ENCODE measurements at regions not wholly inside any gene's neighbourhood (a gene's known extent, or its start where the extent isn't known, plus 50 kb on each side); places are given as distances from the start of the nearest gene placed in this dataset.

GRCh38 chr11:116376054-116376453, 396.7 kb downstream of the BUD13 start:
- H3K4me3 ChIP-seq (ENCODE audit: control insufficient read depth, low read depth, low read length), result no peak overlapping the region
- DNase-seq (ENCODE audit: low read depth), result no peak
- no peak for TF ChIP-seq CTCF (conservative IDR thresholded peaks at IDR 0.05; ENCODE audit: control insufficient read depth, insufficient read depth, low read depth, low read length)

- H3K4me3 ChIP-seq (ENCODE audit: control insufficient read depth, low read depth, low read length), result no peak overlapping the region
- DNase-seq (ENCODE audit: low read depth), result no peak
- TF ChIP-seq CTCF (conservative IDR thresholded peaks at IDR 0.05; ENCODE audit: control insufficient read depth, insufficient read depth, low read depth, low read length), result no peak
These were observed 397.6 kb downstream of the BUD13 start for GRCh38 chr11:116375221-116375620.

- no peak for TF ChIP-seq CTCF (conservative IDR thresholded peaks at IDR 0.05; ENCODE audit: control insufficient read depth, insufficient read depth, low read depth, low read length)
- no peak for DNase-seq (ENCODE audit: low read depth)
- no peak overlapping the region for H3K4me3 ChIP-seq (ENCODE audit: control insufficient read depth, low read depth, low read length)
These were observed 398.7 kb downstream of the BUD13 start for GRCh38 chr11:116374085-116374484.

- no peak for TF ChIP-seq CTCF (conservative IDR thresholded peaks at IDR 0.05; ENCODE audit: control insufficient read depth, insufficient read depth, low read depth, low read length)
- no peak overlapping the region for H3K4me3 ChIP-seq (ENCODE audit: control insufficient read depth, low read depth, low read length)
- no peak for DNase-seq (ENCODE audit: low read depth)
These were observed 399.5 kb downstream of the BUD13 start for GRCh38 chr11:116373104-116373944.

- no peak for DNase-seq (ENCODE audit: low read depth)
- TF ChIP-seq CTCF (conservative IDR thresholded peaks at IDR 0.05; ENCODE audit: control insufficient read depth, insufficient read depth, low read depth, low read length), result no peak
- H3K4me3 ChIP-seq (ENCODE audit: control insufficient read depth, low read depth, low read length), result no peak overlapping the region
These were observed 401.6 kb downstream of the BUD13 start for GRCh38 chr11:116371146-116371545.

GRCh38 chr11:116368784-116369183, 404.0 kb downstream of the BUD13 start:
- no peak for TF ChIP-seq CTCF (conservative IDR thresholded peaks at IDR 0.05; ENCODE audit: control insufficient read depth, insufficient read depth, low read depth, low read length)
- DNase-seq (ENCODE audit: low read depth), result no peak
- no peak overlapping the region for H3K4me3 ChIP-seq (ENCODE audit: control insufficient read depth, low read depth, low read length)

Data from fibroblast of mammary gland (primary cell).